OCI-LY7 (cell line): ENCODE measurements at regions not wholly inside any gene's neighbourhood (a gene's known extent, or its start where the extent isn't known, plus 50 kb on each side); places are given as distances from the start of the nearest gene placed in this dataset.

ENCODE experiments used
- BruUV-seq: library from RNA; stranded (reverse); fragments of 400-500 nt; replicated peaks from 2 replicates; lab custom pipeline; 2021; lab: Mats Ljungman, UMichigan
- CTCF ChIA-PET: fragments of 300-600 bp; sonication (Branson Sonifier 250); formaldehyde crosslinking; loops from one replicate; lab custom pipeline; 2022; ENCODE audit warnings: antibody characterized with exemption; ENCODE audit not compliant: unreplicated experiment; lab: Charles Lee
- POLR2A ChIA-PET: fragments of 300-600 bp; sonication (Branson Sonifier 250); formaldehyde crosslinking; loops from one replicate; lab custom pipeline; 2022; ENCODE audit warnings: antibody characterized with exemption; lab: Charles Lee
- DNase-seq: peaks from one replicate; pipeline ENCODE4 v3.0.0-alpha.2; 2015; ENCODE audit warnings: low spot score
- H2AFZ ChIP-seq: fragments of 200-600 bp; sonication (generic), shearing (Covaris generic); 2 replicates; pipeline ENCODE4 v1.6.1; 2014; ENCODE audit warnings: mild to moderate bottlenecking, antibody characterized with exemption, low read length, moderate library complexity
- H3K27ac ChIP-seq: fragments of 200-600 bp; sonication (generic); 2 replicates; pipeline ENCODE4 v1.5.1; 2014; ENCODE audit warnings: mixed run types, low read depth, mild to moderate bottlenecking, moderate library complexity, low read length, inconsistent platforms; ENCODE audit not compliant: poor library complexity, severe bottlenecking
- H3K36me3 ChIP-seq: fragments of 200-600 bp; sonication (generic); 2 replicates; pipeline ENCODE4 v1.6.1; 2014; ENCODE audit warnings: mild to moderate bottlenecking, antibody characterized with exemption, low read length, moderate library complexity, mixed read lengths; ENCODE audit not compliant: insufficient read depth
- H3K4me1 ChIP-seq: fragments of 200-600 bp; sonication (generic); 2 replicates; pipeline ENCODE4 v1.5.1; 2014; ENCODE audit warnings: mild to moderate bottlenecking, low read length; ENCODE audit not compliant: insufficient read depth, poor library complexity, severe bottlenecking
- H3K4me2 ChIP-seq: fragments of 200-600 bp; sonication (generic); 2 replicates; pipeline ENCODE4 v1.6.1; 2014; ENCODE audit warnings: mild to moderate bottlenecking, low read length
- H3K4me3 ChIP-seq: fragments of 200-600 bp; sonication (generic); 2 replicates; pipeline ENCODE4 v1.5.1; 2014; ENCODE audit warnings: mild to moderate bottlenecking, low read depth, low read length; ENCODE audit not compliant: poor library complexity, severe bottlenecking
- H3K79me2 ChIP-seq: fragments of 200-600 bp; sonication (generic); 2 replicates; pipeline ENCODE4 v1.6.1; 2016; ENCODE audit warnings: low read depth, mild to moderate bottlenecking, low read length, moderate library complexity, mixed read lengths; ENCODE audit not compliant: insufficient read depth
- H3K9me2 ChIP-seq: fragments of 200-600 bp; sonication (generic); 2 replicates; pipeline ENCODE4 v1.6.1; 2016; ENCODE audit warnings: mild to moderate bottlenecking, low read length, mixed read lengths; ENCODE audit not compliant: insufficient read depth
- H3K9me3 ChIP-seq: fragments of 200-600 bp; sonication (generic); 2 replicates; pipeline ENCODE4 v1.6.1; 2014; ENCODE audit warnings: mild to moderate bottlenecking, mixed run types, low read length, mixed read lengths
- H4K20me1 ChIP-seq: fragments of 200-600 bp; sonication (generic); 2 replicates; pipeline ENCODE4 v1.6.1; 2014; ENCODE audit warnings: mild to moderate bottlenecking, antibody characterized with exemption, low read length, moderate library complexity, mixed read lengths; ENCODE audit not compliant: insufficient read depth
- EZH2phosphoT487 ChIP-seq: fragments of 200-600 bp; sonication (generic); IDR thresholded peaks from 2 replicates; pipeline ENCODE4 v1.6.1; 2018; ENCODE audit warnings: low read depth, borderline replicate concordance, mild to moderate bottlenecking, mixed run types, antibody characterized with exemption, low read length, moderate library complexity, mixed read lengths
- intact Hi-C: fragments of 100-400 bp; cut with micrococcal nuclease; formaldehyde crosslinking; loops from one replicate; pipeline ENCODE4 v1.10.0; 2022; ENCODE audit not compliant: unreplicated experiment
- TF ChIP-seq, protein P1 (sequence below): fragments of 200-600 bp; sonication (generic); conservative IDR thresholded peaks from 2 replicates; pipeline ENCODE4 v1.5.1; 2014; ENCODE audit warnings: mild to moderate bottlenecking, antibody characterized with exemption, low read length, moderate library complexity, mixed read lengths

DNA sequence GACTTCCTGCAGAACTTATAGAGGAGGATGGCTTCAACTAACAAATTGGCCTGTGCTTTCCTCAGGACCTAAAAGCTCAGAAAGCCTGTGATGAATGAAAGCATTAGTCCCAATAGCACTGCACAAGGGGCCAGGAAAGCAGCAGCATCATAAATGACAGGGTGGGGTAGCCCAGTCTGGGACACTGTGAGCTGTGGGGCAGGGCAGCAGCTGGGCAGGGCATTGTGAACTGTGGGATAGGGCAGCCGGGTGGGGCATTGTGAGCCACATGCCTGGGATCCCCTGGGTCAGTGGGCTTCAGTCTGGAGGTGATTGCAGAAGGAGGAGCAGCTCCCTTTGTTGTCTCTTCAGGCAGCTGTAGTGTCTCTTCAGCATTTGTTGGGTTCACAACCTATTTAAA lies 1276.8 kb downstream of the UQCRFS1 start:
- Histone ChIP-seq H3K4me2 (no peak overlapping the region), H3K27ac (no peak overlapping the region), H2AFZ (no peak overlapping the region), H4K20me1 (no peaks in the 10 kb centered on the region), H3K4me3 (no peak overlapping the region), H3K36me3 (no peaks in the 10 kb centered on the region), H3K4me1 (no peaks in the 10 kb centered on the region), H3K79me2 (no peaks in the 10 kb centered on the region), H3K9me2 (no peaks in the 10 kb centered on the region), H3K9me3 (no peaks in the 10 kb centered on the region)
- intact Hi-C loops: no loop called here
- ChIA-PET CTCF (no interaction called here), POLR2A (interaction anchor here (0.6 kb wide), 1 partner anchor 57 kb away, joined by 4 read pairs; no protein-coding TSS in a partner anchor)
- TF ChIP-seq, protein P1, sequence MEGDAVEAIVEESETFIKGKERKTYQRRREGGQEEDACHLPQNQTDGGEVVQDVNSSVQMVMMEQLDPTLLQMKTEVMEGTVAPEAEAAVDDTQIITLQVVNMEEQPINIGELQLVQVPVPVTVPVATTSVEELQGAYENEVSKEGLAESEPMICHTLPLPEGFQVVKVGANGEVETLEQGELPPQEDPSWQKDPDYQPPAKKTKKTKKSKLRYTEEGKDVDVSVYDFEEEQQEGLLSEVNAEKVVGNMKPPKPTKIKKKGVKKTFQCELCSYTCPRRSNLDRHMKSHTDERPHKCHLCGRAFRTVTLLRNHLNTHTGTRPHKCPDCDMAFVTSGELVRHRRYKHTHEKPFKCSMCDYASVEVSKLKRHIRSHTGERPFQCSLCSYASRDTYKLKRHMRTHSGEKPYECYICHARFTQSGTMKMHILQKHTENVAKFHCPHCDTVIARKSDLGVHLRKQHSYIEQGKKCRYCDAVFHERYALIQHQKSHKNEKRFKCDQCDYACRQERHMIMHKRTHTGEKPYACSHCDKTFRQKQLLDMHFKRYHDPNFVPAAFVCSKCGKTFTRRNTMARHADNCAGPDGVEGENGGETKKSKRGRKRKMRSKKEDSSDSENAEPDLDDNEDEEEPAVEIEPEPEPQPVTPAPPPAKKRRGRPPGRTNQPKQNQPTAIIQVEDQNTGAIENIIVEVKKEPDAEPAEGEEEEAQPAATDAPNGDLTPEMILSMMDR: no peak
- TF ChIP-seq EZH2phosphoT487: no peak
- no peak for DNase-seq
- BruUV-seq: no TSS peak

- Histone ChIP-seq H3K27ac (no peak overlapping the region), H4K20me1 (no peaks in the 10 kb centered on the region), H3K4me3 (no peak overlapping the region), H2AFZ (no peak overlapping the region), H3K9me3 (no peaks in the 10 kb centered on the region), H3K79me2 (no peaks in the 10 kb centered on the region), H3K4me1 (no peaks in the 10 kb centered on the region), H3K4me2 (no peak overlapping the region), H3K9me2 (no peaks in the 10 kb centered on the region), H3K36me3 (no peaks in the 10 kb centered on the region)
- no peak for DNase-seq
- ChIA-PET POLR2A (interaction anchor here (0.6 kb wide), 1 partner anchor 58 kb away, joined by 4 read pairs; no protein-coding TSS in a partner anchor), CTCF (no interaction called here)
- no TSS peak for BruUV-seq
- intact Hi-C loops: no loop called here
- no peak for TF ChIP-seq EZH2phosphoT487
- TF ChIP-seq, protein P1: no peak
Observed at GRCh38 chr19:27935669-27936068, 1277.3 kb downstream of the UQCRFS1 start.

GRCh38 chr19:27929399-27929798 lies 1283.6 kb downstream of the UQCRFS1 start:
- no peak overlapping the region for H3K4me2 ChIP-seq
- no TSS peak for BruUV-seq
- no peak overlapping the region for H3K4me3 ChIP-seq
- H2AFZ ChIP-seq: no peak overlapping the region
- H3K9me2 ChIP-seq: no peaks in the 10 kb centered on the region
- no peak for DNase-seq
- ChIA-PET POLR2A (interaction anchor here (0.5 kb wide), 1 partner anchor 525 kb away, joined by 5 read pairs; no protein-coding TSS in a partner anchor), CTCF (no interaction called here)
- H4K20me1 ChIP-seq: no peaks in the 10 kb centered on the region
- H3K36me3 ChIP-seq: no peaks in the 10 kb centered on the region
- H3K27ac ChIP-seq: no peak overlapping the region
- no peaks in the 10 kb centered on the region for H3K9me3 ChIP-seq
- no peaks in the 10 kb centered on the region for H3K79me2 ChIP-seq
- TF ChIP-seq EZH2phosphoT487: no peak
- TF ChIP-seq, protein P1: no peak
- H3K4me1 ChIP-seq: no peaks in the 10 kb centered on the region
- intact Hi-C loops: no loop called here
